Posterior cingulate gyrus (tissue), 11 donors: ENCODE measurements at regions not wholly inside any gene's neighbourhood (a gene's known extent, or its start where the extent isn't known, plus 50 kb on each side); places are given as distances from the start of the nearest gene placed in this dataset.
"Not testable (repeated sequence)": the region's sequence is repeated elsewhere in the genome, so short reads cannot be mapped to it uniquely, and the experiment has no call there.

Experiments used
- DNase-seq, 10 donors: peaks; one replicate each; pipeline versions ENCODE4 v3.0.0 to v3.0.0-alpha.2; 2020 to 2021; ENCODE audit warnings: mixed read lengths in 3 of 10
- intact Hi-C: fragments of 100-400 bp; cut with DNase I; formaldehyde crosslinking; loops from one replicate; pipeline ENCODE4 v1.15.1; 2023

DNA sequence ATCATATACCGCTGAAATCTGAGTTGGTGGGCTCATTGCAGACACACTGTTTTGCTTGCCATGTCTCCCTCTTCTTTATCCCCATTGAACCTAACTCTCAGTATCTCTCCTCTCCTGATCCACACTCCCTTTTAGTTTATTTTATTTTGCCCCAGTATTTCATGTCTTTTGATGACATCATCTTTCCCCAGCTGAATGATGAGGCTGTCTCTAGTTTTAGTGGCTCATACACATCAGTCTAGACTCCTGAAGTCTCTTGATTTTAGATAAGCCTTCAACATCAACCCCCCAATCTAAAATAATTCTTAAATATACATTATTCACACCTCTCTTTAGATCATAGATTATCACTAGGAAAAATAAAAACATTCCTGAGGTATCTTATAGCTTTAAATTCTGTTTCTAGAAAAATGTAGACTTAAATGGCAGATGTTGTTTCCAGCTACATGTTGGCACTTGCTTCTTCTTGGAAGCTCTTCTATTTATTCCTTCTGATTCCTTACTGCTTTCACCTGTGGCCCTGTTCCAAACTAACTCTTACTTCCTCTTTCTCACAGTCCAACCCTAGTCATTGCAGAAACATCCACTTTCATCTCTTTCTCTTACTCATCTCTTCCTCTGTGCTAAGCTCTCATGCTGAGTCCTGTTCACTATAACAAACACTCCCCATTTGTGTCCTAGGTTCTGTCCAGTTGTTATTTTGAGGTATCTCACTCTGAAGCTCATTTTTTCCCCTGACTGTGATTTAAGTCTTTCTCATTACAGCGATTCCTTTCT, 191.9 kb upstream of the SLC35B3 start:
- intact Hi-C loops: no loop called here
- DNase-seq: no peak

DNA sequence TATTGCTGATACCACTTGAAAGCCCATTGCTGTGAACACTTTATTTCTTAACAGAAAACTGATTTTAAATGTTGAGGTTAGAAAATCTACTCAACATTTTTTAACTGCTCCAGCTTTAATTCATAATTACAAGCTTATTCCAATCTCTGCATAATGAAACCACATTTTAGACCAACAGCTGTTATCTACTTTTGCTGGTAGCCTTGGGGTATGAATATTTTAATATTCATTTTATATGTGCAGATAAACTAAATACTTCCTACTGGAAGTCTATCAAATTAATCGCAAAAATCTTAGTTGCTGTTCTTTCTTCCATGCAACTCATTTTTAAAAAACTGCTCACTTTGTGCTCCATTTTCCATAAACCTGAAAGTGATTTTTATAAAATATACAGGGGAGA, 189.3 kb upstream of the SLC35B3 start:
- no peak for DNase-seq
- intact Hi-C loops: no loop called here

GRCh38 chr6:8623441-8623840, 188.1 kb upstream of the SLC35B3 start:
- DNase-seq: no peak
- intact Hi-C loops: no loop called here

- intact Hi-C loops: no loop called here
- DNase-seq: no peak
Measured at GRCh38 chr6:8619853-8620252, 184.5 kb upstream of the SLC35B3 start.

GRCh38 chr6:8619408-8619807, 184.1 kb upstream of the SLC35B3 start:
- DNase-seq, intact Hi-C loops: not testable (repeated sequence)

DNA sequence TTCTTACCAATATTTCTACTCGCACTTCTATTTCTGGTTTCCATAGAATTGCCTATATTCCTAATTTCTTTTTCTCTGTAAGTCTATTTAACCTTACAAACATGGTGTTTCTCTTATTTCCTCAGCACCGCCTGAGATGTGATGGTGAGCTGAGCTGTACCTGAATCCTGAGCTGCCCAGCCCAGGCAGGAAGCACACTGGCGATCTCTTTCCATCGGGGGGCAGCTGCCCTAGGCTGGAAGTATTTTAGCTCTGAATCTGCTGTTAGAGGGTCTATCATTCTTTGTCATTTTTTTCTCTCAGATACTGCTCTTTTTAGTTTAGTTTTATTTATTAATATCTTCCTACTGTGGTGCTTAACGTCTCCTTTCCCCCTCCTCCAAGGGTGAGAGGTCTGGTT, 173.4 kb upstream of the SLC35B3 start:
- DNase-seq: no peak
- intact Hi-C loops: no loop called here

DNA sequence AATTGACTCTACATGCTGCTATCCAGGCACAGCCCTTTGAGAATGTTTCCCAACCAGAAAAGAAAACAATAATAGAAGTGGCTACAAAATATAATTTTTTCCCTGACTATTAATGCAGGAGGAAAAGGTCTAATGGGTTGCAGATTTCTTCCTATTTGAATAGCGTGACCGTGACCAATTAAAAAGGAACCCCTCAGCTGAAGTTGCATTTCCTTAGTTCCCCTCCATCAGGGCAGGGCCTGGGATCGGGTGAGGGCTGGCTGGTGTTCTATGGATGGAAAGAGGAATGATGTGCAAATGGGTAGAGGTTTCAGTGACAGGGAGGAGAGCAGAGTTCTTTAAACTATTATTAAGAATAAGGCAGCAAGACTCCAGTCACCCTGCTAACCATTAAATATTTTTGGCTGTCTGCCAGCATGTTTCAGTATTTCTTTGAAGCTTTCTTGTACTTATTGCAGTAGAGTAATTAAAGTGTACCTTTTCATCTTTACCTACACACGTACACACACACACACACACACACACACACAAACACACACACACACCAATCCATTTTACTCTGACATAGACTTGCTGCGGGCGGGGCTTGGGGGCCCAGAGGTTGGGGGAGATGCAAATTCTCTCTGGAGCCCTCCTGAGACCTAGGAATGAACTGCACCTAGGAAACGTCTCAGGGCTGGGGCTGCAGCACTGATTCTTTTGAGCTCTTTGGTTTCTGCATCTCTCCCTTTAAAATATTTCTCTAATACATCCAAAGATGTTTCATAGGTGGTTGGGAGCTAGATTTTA, 154.8 kb upstream of the SLC35B3 start:
- intact Hi-C loops: no loop called here

DNA sequence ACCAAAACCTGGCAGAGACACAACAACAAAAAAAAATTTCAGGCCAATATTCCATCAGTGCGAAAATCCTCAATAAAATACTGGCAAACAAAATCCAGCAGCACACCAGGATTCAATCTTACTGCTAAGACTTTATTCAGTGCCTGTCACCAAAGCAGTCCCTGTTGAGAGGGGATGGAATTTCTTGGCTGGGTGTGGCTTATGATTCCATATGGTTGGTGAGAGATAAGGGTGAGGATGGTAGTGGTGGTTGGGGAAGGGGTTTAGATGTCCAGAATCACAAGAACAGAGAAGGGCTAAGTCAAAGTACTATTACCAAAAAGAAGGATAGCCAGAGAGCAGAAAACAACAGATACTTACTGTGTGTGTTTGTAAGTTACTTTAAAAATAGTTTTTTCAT, 152.8 kb upstream of the SLC35B3 start:
- intact Hi-C loops: no loop called here
- DNase-seq: no peak

More for the DNA sequence above, 154.8 kb upstream of the SLC35B3 start:
- DNase-seq: no peak

DNA sequence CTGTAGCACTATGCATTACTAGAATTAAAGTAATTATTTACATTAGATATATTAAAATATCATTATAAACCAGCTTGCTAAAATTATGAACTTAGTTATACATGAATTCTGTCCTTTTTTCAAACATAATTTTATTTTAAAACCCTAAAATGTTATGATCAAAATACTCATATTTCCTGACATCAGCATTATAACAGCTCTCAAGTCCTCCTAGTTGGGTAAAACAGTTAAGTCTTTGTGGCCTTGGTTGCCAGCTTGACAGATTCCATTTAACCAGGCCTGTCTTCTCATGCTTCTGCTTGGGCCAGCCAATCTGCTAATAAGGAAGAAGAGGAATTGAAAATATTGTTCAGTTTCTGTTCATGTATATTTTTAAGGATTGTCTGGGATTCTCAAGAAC, 147.9 kb upstream of the SLC35B3 start:
- intact Hi-C loops: no loop called here
- no peak for DNase-seq

GRCh38 chr6:8579372-8579771, 144.0 kb upstream of the SLC35B3 start:
- intact Hi-C loops: no loop called here
- no peak for DNase-seq

DNA sequence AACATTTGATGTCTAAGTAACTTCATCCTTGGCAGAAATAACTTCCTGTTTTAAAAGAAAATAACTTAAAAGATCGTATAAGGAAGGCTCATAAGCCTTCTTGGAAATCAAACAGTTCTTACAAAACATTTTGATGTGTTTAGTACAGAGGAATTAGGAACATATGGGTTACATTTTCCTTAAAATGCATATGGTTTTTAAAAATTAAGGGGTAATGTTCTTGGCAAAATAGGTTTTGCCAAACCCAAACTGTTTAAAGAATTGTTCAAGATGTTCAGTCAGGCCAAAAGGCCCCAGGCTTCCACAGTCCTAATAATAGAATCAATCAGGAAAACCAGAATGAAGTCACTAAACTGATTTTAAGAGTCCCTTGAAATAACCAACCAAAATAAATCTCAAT, 142.7 kb upstream of the SLC35B3 start:
- DNase-seq: no peak
- intact Hi-C loops: no loop called here

DNA sequence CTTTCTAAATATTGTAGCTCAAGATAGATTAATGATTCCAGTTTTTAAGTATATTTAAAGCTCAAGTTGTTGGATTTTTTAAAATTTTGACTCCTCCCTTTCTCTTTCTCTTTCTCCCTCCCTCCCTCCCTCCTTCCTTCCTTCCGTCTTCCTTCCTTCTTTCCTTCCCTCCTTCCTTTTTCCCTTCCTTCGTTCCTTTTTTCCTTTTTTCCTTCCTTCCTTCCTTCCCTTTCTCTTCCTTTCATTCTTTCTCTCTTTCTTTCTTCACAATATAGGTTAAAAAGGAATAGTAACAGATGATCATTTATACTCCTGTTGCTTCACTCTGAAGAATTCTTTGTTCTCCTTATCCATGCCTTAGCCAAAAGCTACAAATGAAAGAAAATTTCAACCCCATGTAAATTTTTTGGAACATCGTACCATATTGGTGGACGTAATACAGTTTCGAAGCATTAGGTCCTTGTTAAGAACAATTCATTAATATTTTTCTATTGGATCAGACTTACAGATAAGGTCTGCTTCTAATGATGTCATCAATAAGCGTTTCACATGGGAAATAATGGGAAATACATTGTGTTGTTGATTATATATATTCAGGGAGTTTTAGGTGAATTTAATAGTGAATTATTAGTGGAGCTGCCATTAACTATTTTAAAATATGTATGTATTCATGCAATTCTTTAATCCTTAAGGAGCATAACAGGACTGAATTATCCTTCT, 139.6 kb upstream of the SLC35B3 start:
- intact Hi-C loops: no loop called here
- no peak for DNase-seq

DNA sequence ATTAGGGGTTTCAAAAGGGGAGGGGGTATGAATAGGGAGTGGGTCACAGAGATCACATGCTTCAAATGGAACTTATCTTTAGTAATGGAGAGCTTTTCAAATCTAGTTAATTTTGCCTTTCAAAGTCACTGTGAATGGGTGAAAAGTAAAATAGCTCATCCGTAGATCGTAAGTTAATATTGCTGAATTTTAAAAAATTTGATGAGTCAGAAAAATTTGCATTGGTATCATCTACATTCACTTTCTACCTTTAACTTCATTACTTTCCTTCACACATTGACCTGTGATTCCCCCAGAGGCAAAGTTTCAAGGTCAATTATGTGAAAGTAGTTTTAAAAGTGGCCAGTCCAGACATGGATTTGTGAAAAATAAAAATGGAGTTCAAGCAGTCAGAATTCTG, 139.0 kb upstream of the SLC35B3 start:
- no peak for DNase-seq
- intact Hi-C loops: no loop called here

DNA sequence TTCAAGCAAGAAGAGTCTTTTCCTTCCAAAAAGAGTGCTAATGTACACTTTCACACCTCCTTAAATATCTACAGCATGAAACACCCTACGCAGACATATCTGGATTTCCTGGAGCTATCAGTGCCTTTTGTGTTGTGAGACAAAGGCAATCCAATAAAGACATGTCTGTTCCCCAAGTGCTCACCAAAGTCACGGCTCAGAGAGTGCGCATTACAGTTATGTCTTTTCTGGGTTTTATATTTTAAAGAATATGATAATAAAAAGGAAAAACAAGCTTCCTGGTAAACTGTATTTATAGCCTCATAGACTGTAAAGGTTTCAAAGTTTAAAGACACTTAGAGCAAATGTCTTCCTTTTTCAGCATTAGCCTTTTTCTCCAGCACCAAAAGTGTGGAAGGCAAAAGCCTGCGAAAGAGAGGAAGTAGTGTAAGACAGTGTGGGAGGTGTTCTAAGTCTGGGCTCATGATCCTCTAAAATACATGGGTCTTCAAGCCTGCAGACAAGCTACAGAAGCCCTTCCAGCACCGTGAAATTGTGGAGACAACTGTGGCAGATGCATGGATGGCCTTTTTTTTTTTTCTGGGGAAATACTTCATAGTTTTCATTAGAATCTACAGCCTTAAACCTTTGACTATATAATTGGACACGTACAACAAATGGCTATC, 135.0 kb upstream of the SLC35B3 start:
- intact Hi-C loops: no loop called here
- no peak for DNase-seq

DNA sequence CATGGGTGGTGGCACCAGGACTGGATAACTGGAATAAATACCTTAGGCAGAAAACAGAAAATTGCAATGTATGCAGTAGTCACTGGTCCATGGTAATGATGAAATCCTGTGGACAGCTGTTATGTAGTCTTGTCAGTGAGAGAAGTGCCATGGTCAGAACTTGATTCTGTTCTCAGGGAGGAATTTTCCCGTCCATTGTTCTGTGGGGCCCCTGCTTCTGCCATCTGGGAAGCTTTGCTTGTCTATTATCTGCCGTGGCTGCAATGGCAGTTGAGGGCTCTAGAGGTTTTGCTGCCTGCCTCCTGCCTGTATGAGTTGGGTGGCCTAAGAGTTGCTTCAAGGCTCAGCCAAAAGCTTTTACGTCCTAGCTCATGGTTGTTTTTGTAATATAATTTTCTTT, 126.8 kb upstream of the SLC35B3 start:
- DNase-seq: no peak
- intact Hi-C loops: no loop called here

GRCh38 chr6:8558953-8559352, 123.6 kb upstream of the SLC35B3 start:
- DNase-seq: no peak
- intact Hi-C loops: no loop called here

DNA sequence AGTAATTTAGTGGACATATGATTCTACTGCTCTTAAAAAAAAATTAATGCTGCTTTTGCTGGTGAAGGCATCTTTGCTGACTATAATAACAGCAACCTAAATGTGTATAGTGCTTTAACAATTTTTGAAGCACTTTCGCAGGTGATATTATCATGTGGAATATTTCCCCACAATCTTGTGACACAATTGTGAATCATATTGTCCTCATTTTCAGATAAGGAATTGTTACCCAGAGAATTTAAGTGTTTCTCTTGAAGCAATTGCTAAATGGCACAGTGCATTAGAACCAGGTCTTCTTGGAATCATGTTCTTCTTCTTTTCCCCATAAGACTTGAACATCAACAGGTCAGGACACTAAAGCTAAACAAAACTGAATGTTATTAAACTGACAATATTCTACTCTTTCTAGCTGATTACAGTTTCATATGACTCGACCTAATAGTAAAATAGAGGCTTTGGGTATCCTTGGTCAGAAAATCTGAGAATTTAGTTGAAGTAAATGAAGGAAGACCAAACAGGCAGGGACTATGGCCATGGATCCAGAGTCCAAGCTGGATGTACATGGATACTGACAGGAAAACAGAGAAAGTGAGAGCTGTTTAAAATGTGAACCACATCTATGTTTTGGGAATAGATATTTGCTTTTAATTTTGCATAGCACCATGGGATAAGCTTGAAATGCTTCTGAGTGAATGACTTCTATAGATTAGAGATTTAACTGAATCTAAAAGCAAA, 121.8 kb upstream of the SLC35B3 start:
- intact Hi-C loops: no loop called here
- no peak for DNase-seq

DNA sequence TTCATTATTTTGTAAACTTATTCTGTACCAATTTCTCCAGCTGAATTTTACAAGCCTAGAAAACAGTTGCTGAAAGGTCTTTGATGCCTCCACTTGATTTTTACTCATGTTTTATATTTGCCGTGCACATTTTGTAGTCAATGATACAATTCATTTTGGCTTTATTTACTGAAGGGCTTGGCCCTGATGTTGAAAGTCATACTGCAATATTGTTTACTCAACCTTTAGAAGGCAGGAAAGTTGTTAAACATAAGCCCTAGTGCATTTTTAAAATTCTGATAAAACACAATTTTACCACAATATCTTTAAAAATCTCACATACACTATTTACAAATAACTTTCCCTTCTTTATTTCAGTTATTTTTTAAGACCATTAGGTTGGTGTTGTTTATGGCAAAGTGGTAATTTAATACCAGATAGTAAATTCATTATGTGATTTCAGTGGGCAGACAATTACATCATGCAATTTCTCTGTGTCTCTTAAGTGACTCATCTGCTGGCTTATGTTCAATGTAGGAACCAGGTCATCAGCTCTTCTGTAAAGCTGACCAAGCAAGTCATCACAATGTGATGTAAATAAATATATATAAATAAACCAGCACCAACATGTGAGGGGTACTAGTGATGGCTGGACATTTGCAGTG, 121.1 kb upstream of the SLC35B3 start:
- DNase-seq: no peak

GRCh38 chr6:8551993-8552392, 116.6 kb upstream of the SLC35B3 start:
- intact Hi-C loops: no loop called here
- DNase-seq: no peak

More for the DNA sequence above, 121.1 kb upstream of the SLC35B3 start:
- intact Hi-C loops: no loop called here

DNA sequence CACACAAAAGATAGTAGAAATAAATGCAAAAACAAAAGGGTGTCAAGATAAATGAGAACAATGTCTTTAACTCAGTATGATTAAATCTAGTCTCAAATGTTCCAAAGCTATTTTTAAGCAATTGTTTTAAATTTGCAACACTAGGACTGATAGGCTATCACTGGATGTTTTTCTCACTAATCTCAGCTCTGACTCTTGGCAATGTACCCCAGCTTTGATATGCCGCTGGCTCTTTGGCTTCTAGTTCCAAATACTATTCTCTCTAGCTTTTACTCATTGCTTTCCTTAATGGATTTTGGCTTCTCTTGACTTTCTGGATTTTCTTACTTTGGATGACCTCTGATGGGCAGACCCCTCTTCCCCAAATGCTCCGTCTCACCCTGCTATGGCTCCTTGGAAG, 116.0 kb upstream of the SLC35B3 start:
- intact Hi-C loops: no loop called here
- no peak for DNase-seq
